ENCODE measurements at regions not wholly inside any gene's neighbourhood (a gene's known extent, or its start where the extent isn't known, plus 50 kb on each side); places are given as distances from the start of the nearest gene placed in this dataset.

DNA sequence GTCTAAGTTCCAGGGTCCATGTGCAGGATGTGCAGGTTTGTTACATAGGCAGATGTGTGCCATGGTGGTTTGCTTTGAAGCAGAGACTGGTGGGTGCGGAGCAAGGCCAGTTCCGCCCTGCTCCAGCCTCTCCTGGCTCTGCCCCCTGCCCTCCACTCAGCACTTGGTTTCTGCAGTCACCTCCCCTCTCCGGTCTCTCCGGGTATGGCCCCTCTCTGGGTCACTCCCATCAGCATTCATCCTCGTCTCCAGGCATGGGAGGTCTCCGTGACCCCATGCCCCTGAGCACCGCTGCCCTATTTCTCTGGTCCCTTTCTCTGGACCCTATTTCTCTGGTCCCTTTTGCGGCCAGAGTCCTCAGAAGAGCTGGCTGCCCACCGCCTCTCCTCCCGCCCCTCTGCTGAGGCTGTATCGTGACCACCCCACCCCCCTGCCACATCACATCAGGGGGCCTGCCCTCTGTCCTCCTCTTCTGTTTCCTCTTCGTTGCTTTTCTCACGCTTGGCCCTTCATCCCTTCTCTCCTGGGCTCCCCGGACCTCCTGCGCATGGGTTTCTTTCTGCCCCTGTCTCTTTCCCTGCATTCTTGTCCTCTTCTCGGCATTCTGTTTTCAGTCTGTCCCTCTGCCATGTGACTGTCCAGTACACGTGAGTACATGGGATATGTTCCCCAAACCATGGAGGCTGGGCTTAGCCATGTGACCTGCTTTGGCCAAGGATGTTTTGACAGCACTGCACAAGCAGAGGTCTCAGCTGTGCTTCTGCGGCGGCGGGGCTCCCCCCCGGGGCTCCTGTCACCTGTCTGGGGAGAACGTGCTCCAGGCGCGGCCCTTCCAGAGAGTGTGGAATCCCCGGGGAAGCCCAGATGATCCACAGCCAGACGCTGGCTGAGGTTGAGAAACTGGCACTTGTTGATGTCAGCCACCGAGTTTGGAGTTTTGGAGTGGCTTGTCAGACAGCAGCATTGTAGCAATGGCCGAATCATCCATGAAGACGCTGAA is 54.4 kb upstream of the C1orf174 start:
- no peaks in the 10 kb centered on the region for H3K9me3 ChIP-seq
- no peak overlapping the region for H3K4me3 ChIP-seq
- H3K27ac ChIP-seq: no peak overlapping the region
- no peak for ATAC-seq
- TF ChIP-seq EP300 (IDR thresholded peaks at IDR 0.05): no peak
- no peaks in the 10 kb centered on the region for H3K36me3 ChIP-seq
- 34 to 35% methylated on average over 7 to 17 of the region's 29 CpGs for WGBS, 2 donors (ENCODE audit: low coverage in 1 of 2)
- H3K27me3 ChIP-seq: peaks cover 70% of the 10 kb centered on the region
- H3K4me1 ChIP-seq: no peaks in the 10 kb centered on the region

GRCh38 chr1:3955196-3955772 is 55.2 kb upstream of the C1orf174 start:
- TF ChIP-seq POLR2AphosphoS5 (IDR thresholded peaks at IDR 0.05) (no peak), POLR2A (IDR thresholded peaks at IDR 0.05) (no peak), EP300 (IDR thresholded peaks at IDR 0.05) (no peak), CTCF (IDR thresholded peaks at IDR 0.05) (no peak)
- Histone ChIP-seq H3K9me3 (no peaks in the 10 kb centered on the region), H3K4me1 (no peaks in the 10 kb centered on the region), H3K36me3 (no peaks in the 10 kb centered on the region), H3K27me3 (peaks cover 70% of the 10 kb centered on the region), H3K27ac (no peak overlapping the region), H3K4me3 (no peak overlapping the region)
- ATAC-seq: no peak
- WGBS, 2 donors (ENCODE audit: low coverage in 1 of 2): 67% methylated on average over 10 of the region's 18 CpGs; no CpG with 5 or more reads in 1 of the 2 donors

DNA sequence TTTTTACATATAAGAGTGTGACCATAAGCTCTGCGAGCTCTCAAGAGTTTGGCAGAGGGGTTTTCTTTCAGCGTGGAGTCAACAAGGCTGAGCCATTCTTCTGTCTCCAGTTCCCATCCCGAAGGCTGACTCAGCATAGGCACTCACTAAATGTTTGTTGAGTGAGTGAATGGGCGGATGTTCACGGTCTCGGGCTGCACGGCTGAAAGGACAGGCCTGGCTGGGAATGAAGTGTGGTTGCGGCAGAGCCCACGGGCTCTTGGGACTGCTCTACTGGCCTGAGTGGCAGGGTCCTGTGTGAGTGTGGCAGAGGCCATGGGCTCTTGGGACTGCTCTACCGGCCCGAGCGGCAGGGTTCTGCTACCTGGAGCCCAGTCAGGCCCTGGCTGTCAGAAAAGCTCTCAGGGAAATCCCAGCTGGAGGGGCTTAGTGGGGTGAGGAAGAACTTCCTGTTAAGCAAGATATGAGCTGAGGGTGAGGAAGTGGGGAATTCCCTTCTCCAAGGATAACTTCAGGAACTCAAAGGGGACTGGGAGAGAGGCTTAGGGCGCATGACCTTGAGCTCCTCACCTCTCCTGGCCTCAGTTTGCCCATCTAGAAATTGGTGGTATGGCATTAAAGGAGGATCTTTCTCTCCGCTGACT is 56.6 kb upstream of the C1orf174 start:
- TF ChIP-seq POLR2A (IDR thresholded peaks at IDR 0.05) (no peak), EP300 (IDR thresholded peaks at IDR 0.05) (no peak), CTCF (IDR thresholded peaks at IDR 0.05) (no peak), POLR2AphosphoS5 (IDR thresholded peaks at IDR 0.05) (no peak)

DNA sequence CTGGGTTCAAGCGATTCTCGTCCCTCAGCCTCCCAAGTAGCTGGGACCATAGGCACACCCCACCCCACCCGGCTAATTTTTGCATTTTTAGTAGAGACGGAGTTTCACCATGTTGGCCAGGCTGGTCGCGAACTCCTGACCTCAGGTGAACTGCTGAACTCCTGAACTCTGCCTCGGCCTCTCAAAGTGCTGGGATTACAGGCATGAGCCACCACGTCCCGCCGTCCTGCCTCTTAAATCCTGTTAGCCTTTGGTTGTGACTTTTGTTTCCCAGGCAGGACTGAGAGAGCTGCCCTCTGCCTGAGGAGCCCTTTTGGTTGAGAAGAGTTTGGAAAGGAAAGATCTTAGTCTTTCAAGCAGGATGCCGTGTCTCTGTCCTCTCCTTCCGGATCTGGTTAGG is 59.3 kb upstream of the C1orf174 start:
- H3K27me3 ChIP-seq: peaks cover 38% of the 10 kb centered on the region
- 62 to 76% methylated on average over 2 to 10 of the region's 12 CpGs for WGBS, 2 donors (ENCODE audit: low coverage in 1 of 2)
- no peak overlapping the region for H3K27ac ChIP-seq
- no peaks in the 10 kb centered on the region for H3K36me3 ChIP-seq
- H3K9me3 ChIP-seq: no peaks in the 10 kb centered on the region
- TF ChIP-seq CTCF (IDR thresholded peaks at IDR 0.05) (no peak), POLR2A (IDR thresholded peaks at IDR 0.05) (no peak), EP300 (IDR thresholded peaks at IDR 0.05) (no peak), POLR2AphosphoS5 (IDR thresholded peaks at IDR 0.05) (no peak)
- no peak overlapping the region for H3K4me3 ChIP-seq
- no peaks in the 10 kb centered on the region for H3K4me1 ChIP-seq
- ATAC-seq: no peak

More for the DNA sequence above, 56.6 kb upstream of the C1orf174 start:
- H3K36me3 ChIP-seq: no peaks in the 10 kb centered on the region
- H3K9me3 ChIP-seq: no peaks in the 10 kb centered on the region
- ATAC-seq: no peak
- no peak overlapping the region for H3K4me3 ChIP-seq
- H3K27ac ChIP-seq: no peak overlapping the region
- H3K4me1 ChIP-seq: no peaks in the 10 kb centered on the region
- 74 to 79% methylated on average over 5 to 8 of the region's 14 CpGs for WGBS, 2 donors (ENCODE audit: low coverage in 1 of 2)
- peaks cover 65% of the 10 kb centered on the region for H3K27me3 ChIP-seq

DNA sequence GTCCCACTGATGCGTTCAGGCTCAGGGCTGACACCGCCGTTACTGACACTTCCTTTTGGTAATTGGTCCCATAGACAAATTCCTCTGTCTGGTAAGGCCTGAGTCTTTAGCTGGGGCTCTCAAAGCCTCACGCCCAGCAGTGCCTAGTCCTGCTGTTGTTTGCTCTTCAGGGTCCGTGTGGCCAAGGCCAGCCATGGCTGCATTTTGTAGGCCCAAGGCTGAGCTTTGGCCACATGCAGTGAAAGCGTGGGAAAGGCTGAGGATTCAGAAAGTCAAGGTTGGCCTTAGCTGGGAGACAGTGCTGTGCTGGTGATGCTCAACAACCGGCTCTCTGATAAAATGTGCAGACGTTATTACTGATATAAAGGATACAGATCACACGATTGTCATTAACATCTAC is 63.5 kb upstream of the C1orf174 start:
- 73 to 82% methylated on average over 3 to 4 of the region's 9 CpGs for WGBS, 2 donors (ENCODE audit: low coverage in 1 of 2)
- Histone ChIP-seq H3K27ac (no peak overlapping the region), H3K27me3 (peaks cover 21% of the 10 kb centered on the region), H3K36me3 (no peaks in the 10 kb centered on the region), H3K4me1 (no peaks in the 10 kb centered on the region), H3K9me3 (peaks cover 0 to 17% (median 0%) of the 10 kb centered on the region in 3 donors), H3K4me3 (no peak overlapping the region)
- ATAC-seq: no peak
- no peak for TF ChIP-seq POLR2A (IDR thresholded peaks at IDR 0.05)
- no peak for TF ChIP-seq CTCF (IDR thresholded peaks at IDR 0.05)
- TF ChIP-seq POLR2AphosphoS5 (IDR thresholded peaks at IDR 0.05): no peak
- TF ChIP-seq EP300 (IDR thresholded peaks at IDR 0.05): no peak
